Activated CD4-positive, alpha-beta T cell treated with anti-CD3 and anti-CD28 coated beads for 24 hours (primary cell): ENCODE measurements at regions not wholly inside any gene's neighbourhood (a gene's known extent, or its start where the extent isn't known, plus 50 kb on each side); places are given as distances from the start of the nearest gene placed in this dataset.

ENCODE experiments used
- DNase-seq, 2 donors: peaks; one replicate each; pipeline ENCODE4 v3.0.0-alpha.2; 2020; ENCODE audit warnings: low read depth in 2 of 2

DNA sequence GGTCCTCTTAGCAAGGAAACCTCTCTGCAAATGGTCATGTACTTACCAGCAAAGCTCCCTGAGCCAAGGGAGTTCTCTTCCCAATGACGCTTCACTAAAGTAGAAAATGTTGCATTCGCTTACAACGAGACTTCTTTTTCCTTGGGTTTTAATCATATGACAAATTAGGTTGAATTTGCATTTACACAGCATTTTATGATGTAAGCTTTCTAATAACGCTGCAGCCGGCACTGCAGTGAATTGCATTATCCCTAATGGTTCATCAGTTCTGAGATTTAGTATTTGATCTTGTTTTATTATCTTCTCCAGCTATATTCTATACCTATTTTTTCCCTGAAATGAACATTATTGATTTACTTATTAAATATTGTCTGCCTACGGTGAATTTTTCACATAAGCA is 339.3 kb upstream of the PFKP start:
- no peak for DNase-seq

DNA sequence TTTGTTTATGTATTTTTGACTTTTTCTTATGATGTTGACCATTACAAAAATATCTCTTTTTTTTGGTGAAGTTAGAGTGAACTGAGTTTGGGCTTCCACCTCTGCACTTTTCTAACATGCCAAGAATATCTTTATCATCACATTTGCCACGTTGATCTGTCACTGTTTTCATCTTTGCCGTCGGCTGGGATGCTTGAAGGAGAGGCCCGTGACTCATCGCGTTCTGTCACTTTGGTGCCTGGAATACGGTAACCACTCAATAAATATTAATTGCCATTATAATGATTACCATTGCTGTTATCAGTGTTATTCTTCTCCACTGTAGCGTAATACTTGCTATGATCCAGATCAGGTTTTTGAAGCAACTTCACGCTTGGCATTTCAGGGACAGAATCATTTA is 350.8 kb upstream of the PFKP start:
- DNase-seq, result no peak

DNA sequence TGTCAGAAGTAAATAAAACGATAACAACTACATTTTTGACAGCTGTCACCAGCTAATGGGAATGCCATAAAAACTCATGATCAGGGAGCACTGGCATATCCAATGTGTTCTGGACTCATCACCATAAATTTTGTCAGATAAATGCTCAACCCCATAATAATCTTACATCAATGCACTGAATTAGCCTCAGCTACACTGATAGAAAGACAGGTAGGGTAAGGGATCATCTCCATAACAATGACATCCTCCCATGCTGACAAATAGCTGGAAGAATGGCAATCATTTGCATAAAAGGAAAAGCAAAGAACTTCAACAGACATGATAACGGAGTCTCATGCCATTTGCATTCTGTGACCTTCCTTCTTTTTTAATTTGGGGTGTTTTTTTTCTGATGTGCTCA is 352.8 kb upstream of the PFKP start:
- DNase-seq, result no peak

DNA sequence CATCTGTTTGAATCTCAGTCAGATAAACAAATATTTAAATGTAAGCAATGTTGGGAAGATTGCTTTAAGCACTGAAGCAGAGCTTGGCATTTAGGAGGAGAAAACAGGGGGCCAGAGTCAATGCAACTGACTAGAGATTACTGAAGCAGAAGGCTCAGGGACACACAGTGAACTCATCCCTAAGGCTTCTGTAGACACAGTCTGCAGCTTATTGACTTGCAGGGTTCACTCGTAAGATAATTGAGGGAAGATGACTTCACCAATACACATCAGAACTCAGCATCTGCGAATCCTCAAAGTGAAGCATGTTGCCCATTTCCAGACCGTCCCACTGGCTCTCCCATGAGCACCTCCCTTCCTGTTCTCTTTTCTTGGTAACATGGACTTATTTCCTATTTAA is 363.4 kb upstream of the PFKP start:
- DNase-seq, result no peak

DNA sequence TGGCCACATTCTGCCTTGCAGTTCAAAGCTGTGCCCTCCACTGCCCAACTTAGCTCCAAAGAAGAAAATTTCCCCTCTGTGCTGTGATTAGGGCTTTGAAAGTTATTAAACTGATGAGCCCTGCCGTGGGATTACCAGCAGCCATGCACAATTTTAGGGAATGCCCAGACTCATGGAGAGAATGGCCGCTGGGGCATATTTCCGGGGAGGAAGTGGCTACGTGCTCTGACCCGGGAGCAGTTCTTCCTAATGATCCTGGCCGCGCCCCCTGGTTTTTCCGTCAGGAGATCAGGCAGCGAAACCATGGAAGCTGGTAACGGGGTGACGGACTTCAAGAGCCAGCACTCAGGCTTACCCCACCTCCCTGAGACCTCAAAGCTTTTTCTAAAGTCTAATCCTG is 365.5 kb upstream of the PFKP start:
- DNase-seq, result no peak

DNA sequence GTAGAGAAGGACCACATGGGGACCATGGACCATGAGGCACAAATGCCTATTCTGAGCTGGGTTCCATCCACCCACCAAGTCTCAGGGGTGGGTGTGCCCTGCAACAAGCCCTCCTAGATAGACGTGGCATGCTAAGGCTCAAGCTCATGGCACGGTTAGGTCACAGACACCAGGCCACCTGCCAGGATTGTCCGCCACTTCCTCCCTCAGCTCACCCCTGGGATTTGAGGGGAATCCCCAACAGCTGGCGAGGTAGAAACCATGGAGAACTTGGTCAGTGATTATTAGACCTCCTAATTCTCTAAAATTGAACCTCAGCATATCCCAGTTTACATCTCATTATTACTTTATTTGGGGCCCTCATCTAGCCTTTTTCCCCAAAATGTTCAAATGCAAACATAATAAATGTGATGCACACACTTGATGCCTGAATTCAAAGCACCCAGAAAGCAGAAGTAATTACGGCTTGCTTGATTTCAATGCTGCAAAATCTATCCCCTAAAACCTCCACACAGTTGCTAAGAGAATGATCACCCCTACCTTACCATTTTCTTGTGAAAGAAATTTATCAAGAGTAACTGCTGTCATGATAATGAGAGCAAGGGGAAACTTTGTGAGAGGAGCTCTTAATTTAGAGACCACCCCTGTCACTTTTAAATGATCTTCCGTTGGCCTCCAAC is 366.6 kb upstream of the PFKP start:
- no peak for DNase-seq

DNA sequence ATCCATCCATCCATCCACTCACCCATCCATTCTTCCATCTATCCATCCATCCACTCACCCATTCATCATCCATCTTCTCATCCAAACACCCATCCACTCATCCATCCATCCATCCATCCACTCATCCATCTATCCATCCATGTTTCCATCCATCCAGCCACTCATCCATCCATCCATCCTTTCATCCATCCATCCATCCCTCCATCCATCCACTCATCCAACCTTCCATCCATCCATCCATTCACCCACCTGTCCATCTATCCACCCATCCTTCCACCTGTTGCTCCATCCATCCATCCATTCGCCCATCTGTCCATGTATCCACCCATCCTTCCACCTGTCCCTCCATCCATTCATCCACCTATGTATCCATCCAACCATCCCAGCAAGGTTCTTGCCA is 378.4 kb upstream of the PFKP start:
- DNase-seq, result no peak

DNA sequence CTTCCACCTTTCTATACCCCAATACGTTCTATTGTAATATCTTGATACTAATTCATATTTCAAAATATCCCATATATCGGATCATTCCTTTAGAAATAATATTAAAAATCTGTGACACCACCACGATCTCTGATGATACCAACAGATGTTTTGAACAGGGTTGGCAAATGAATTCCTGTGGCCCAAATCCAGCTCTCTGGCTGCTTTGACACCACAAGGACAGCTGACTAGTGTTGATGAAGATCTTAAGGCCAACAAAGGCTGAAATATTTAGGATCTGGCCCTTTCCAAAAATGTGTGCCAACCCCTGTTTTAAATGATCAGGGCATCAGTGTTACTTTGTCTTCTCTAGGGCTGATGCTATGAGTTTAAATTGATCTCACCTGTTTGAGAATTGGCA is 380.7 kb upstream of the PFKP start:
- DNase-seq, result no peak

DNA sequence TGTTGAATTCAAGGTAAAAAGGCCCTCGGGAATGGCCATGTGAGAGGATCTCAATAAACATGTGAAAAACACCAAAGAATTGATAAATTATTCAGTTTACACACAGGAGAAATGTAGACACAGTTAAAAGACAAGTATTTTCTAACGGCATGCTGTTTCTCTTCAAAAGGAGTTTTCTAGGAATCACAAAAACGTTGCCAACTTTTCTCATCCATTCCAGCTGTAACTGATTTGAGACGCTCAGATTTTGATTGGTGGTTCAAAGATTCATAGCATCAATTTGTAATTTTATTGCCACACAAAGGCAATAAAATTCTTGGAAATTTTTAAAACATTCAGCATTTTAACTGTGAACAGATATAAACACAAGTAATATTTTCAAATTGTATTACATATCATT is 384.9 kb upstream of the PFKP start:
- no peak for DNase-seq

DNA sequence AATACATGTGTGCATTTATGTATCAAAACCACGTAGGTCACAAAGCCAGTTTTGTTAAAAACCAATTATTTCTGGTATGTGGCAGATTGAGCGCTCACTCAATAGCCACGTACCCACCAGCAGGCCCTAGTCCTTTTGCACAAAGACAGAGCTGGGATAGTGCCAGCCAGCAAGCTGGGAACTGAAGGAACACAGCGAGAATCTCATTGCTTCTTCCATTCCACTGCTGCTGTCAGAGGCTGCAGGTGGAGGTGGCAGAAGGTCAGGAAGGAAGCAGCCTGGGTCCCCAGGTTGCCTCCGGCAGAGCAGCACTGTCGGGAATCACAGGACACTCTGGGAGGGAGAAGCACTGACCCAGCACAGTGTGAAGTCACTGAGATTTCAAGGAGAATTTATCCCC is 385.5 kb upstream of the PFKP start:
- no peak for DNase-seq

DNA sequence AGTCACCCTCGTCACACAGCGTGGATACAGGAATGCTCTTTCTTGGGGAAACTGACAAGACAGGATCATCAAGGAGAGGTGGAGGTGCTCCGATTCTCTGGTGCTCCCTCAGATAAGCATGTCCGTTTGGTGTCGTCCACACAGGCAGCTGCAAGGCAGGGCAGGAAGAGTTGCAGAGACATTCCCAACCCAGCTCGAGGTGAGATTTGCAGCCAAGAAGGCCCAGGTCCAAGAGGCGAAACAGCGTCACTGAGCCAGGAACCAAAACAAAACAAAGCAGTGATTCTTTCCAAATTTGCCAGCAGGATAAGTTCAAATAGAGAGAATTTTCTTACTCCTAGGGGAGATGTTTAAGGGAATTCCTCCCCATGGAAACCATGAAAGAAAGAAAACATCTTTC is 386.5 kb upstream of the PFKP start:
- DNase-seq, result no peak

DNA sequence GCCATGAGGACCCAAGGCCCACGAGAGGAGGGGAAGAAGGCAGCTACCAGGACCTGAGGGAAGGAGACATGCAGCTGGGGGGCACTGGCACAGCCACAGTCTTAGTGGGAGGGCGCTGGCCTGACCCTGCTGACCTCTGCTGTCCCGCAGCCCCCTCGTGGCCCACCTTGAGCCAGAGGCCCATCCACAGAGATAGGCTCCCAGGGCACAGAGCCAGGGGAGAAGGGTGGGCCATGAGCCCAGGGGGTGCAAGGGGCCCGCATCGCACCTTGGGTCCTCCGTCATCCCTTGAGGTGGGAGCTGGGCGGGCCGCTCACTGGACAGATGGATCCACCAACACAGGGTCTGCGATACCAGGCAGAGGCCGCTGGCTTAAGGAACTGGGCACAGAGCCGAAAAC is 387.7 kb upstream of the PFKP start:
- no peak for DNase-seq

DNA sequence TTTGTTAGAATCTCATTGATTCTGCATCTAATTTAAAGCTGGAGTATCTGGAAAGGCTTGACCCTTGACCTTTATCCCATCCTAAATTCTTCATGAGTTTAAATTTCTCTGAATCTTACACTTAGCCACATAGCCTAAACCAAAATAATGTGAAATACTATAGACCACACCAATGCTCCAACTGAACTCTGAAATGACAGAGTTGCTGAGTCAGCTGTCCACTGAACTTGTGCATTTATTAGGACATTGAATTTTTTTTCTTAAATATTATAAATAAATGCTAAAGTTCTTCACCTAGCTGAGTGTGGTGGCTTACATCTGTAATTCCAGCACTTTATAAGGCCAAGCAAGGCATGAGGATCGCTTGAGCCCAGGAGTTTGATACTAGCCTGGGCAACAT is 390.9 kb upstream of the PFKP start:
- DNase-seq, result no peak

DNA sequence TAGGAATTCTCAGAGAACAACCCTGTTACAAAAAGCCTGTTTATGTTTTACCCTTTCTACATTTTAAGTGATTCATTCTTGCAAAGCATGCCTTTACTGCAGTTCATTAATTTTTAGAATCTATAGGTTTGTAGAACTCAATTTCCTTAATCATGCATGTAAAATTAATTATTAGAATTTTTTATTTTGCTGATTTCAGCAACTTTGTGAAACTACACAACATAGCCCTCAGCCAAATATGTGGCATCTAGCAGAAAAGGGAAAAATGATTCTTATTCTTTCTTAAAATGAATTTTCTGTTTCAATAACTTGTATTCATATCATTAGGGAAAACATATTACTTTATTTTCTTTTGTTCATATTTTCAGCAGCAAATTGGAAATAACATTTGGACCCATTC is 392.9 kb upstream of the PFKP start:
- DNase-seq, result no peak

DNA sequence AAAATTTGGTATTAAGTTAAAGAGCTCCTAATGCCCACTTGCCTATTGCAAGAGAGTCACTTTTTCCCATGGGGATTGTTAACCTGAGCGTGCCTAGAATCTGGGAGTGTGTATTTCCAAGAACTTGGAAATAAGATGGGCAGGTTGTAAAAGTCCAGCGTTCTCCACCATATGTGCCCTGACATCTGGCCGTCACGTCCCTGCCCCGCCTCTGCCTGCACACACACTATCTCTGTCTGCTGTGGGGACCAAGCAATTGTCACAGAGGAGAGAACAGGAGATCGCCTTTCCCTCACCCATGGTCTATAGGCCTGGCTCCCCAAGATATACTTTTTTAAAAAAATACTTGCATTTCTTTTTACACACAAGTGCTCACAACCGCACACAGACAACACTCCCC is 396.5 kb upstream of the PFKP start:
- DNase-seq, result no peak

DNA sequence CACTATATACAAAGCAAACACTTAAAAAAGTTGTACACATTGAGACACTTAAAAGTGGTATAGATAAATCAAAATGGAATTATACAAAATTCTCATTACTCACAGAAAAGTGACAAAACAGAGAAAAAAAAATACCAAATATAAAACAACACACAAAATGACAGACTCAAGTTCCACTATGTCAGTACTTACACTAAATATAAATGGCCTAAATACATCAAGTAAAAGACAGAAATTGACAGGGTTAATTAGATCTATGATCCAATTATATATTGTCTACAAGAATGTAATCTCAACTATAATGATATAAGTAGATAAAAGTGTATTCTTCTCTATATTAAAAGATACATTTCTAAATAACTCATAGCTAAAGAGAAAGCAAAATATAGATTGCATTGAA is 401.6 kb upstream of the PFKP start:
- no peak for DNase-seq

DNA sequence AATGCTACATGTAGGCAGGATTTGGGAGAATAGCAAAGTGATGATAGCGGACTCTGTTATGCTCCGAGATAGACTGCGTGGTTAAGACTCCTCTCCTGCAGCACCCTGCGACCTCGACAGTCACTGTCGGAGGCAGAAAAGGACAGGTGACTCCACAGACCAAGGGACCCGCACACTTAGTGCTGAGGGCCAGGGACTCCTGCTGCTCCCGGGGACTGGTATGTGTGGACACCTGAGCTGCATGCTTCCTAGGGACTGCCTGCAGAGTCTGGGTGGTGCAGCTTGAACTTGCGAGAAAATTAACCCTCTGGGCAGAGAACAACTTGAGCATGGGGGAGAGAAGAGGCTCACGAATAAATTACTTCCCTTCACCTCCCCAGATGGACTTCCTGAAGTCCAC is 407.1 kb upstream of the PFKP start:
- DNase-seq, result no peak

DNA sequence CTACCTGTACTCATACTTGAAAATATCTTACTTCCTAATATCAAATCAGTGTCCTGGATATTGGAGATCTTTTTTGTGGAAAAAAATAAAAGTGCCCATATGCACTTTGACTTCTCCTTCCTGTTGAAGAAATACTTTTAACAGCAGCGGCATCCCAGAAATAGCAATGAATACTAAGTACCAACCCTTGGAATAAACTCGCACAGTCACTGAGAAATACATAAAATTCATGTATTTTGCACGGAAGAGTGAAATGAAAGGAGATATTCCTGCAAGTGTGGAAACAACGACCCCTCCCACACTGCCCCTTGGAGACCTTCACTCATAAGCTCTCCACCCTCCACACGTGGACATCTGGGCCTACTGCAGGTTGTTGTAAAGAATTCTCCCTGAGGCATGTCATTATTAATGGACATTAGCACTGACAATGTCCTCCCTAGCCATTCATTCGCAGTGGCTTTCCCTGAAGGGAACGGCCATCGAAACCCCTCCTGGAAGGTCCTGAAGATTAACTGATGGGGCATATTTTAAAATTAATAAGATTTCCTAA is 407.6 kb upstream of the PFKP start:
- DNase-seq, result no peak

DNA sequence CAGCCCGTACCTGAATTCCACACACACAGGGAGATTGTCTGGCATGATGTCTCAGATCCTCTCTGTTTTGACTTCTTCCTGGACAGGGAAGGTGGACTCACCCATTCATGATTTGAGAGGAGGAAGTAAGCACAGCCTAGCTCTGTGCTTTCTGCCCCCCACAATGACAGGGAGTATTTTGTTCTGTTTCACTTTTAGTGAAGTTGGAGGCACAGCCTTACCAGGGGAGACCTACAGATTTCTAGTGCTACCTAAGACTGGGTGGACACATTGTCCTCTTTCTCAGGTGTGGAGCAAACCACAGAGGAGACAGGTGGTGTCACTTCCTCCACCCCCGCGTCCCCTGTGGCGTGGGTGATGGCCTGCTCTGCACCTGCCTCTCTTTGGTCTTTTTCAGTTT is 408.6 kb upstream of the PFKP start:
- DNase-seq, result no peak

DNA sequence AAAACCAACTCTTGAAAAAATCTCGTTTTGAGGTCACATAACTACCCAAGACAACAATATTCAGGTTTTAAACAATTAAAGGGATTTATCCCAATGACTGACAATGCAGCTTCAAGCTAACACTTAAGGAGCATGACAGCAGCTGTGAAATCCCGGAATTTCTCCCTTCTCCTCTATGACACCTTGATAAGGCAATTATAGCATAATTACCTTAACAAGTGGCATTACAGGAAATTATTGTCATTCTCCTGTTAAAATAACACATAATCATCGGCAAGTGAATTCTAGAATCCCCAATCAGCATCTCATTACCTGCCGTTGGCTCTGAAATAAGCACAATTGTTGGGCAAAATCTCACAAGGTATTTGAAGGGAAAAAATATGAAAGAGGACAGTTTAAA is 417.0 kb upstream of the PFKP start:
- no peak for DNase-seq

DNA sequence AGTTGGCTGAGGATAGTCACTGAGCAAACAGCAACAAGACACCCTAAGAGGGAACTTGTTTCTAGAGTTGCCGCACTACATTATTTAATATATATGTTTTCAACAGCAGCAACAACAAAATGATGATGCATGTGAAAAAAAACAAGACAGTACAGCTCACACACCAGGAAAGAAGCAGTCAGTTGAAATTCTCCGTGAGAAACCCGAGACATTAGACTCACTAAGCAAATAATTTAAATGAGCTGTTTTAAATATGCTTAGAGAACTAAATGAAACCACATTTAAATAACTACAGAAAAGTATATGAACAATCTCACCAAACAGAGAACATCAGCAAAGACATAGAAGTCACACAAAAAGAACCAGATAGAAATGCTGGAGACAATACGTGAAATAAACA is 426.3 kb upstream of the PFKP start:
- DNase-seq, result no peak

DNA sequence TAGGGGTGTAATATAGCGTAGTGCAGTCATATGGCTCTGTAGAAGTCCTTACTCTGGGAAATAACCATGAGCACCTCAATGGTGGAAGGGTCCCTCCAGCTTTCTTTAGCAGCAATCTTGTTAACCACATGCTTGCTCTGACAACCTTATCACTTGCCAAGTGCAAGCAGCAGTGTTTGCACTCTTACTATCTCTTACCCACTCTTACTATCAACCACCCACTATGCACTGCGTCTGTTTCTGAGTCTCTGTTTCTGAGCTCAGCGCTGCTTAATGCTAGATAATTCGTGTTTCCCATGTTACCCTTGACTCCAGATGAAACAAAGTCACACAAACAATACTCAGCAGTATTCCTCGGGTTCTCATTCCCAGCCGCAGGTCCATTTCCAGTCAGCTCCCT is 433.7 kb upstream of the PFKP start:
- no peak for DNase-seq

DNA sequence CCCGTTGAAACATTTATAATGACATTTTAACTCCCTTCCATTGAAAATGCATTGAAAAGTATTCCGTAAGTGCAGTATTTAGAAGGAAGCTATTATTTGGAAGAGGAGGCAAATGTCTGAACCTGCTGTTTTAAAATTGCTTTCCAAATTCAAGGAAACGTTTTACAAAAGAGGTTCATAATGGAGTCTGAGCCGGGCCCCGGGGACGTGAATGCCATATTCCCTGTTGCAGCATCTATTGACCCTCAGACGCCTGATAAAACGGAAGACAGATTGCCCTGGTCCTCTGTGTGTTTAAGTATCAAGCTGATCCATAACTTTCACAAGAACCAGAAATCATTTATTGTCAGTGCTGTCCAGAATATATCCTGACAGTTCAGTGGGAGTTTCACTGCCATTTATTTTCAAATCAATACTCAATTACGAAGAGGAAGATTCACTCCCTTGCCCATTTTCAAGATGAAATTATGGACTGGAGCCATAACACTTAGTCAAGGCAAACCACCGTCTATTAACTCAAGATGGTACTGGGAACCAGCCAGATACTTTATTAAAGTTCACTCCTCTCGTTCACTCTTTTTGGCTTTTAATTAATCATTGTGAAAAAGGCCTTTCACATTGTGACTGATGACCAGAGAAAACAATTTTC is 435.7 kb upstream of the PFKP start:
- no peak for DNase-seq

DNA sequence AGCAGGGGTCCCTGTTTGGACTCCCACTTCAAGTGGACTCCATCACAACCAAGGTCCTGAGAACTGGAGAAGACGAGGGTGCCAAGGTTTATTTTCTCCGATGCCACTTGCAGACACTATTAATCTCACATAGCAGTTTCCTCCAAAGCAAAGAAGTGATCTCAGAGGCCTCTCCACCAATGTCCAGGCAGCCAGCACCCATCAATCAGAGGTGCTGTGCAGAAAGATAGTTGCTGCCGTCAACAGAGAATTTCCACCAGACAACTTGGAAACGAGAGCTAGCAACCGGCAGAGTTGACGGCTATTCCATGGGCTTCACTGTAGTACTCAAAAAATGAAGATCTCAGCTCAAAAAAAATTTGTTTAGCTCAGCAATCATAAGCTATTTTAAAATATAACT is 438.6 kb upstream of the PFKP start:
- no peak for DNase-seq
